Neural cell (in vitro differentiated cells): ENCODE measurements at regions not wholly inside any gene's neighbourhood (a gene's known extent, or its start where the extent isn't known, plus 50 kb on each side); places are given as distances from the start of the nearest gene placed in this dataset.

Source experiments
- CTCF ChIP-seq: fragments of 450-650 bp; IDR thresholded peaks from 2 replicates; pipeline ENCODE4 v1.5.1; 2014; ENCODE audit warnings: antibody characterized with exemption, mild to moderate bottlenecking, moderate library complexity; ENCODE audit not compliant: poor library complexity, severe bottlenecking
- EP300 ChIP-seq: fragments of 450-650 bp; conservative IDR thresholded peaks from 2 replicates; pipeline ENCODE4 v1.6.1; 2014; ENCODE audit warnings: antibody characterized with exemption, mild to moderate bottlenecking, moderate library complexity; ENCODE audit not compliant: poor library complexity, severe bottlenecking
- EZH2 ChIP-seq: fragments of 200-600, 300-800 bp; shearing (Covaris generic), sonication (generic); IDR thresholded peaks from 2 replicates; pipeline ENCODE4 v1.6.1; 2014; ENCODE audit warnings: antibody characterized with exemption, low read length, borderline replicate concordance, mild to moderate bottlenecking; ENCODE audit not compliant: insufficient read depth, poor library complexity, severe bottlenecking
- MXI1 ChIP-seq: fragments of 450-650 bp; conservative IDR thresholded peaks from 2 replicates; pipeline ENCODE4 v1.6.1; 2014; ENCODE audit warnings: antibody characterized with exemption, mild to moderate bottlenecking; ENCODE audit not compliant: poor library complexity, severe bottlenecking
- POLR2AphosphoS5 ChIP-seq: IDR thresholded peaks from 2 replicates; pipeline ENCODE4 v1.6.1; 2012
- RAD21 ChIP-seq: fragments of 450-650 bp; conservative IDR thresholded peaks from 2 replicates; pipeline ENCODE4 v1.6.1; 2014; ENCODE audit warnings: antibody characterized with exemption, mild to moderate bottlenecking, moderate library complexity
- REST ChIP-seq: IDR thresholded peaks from 2 replicates; pipeline ENCODE4 v1.6.1; 2012; ENCODE audit warnings: borderline replicate concordance

GRCh38 chr18:60847517-60847916 lies 474.9 kb upstream of the MC4R start:
- TF ChIP-seq CTCF (no peak), POLR2AphosphoS5 (no peak), REST (no peak), RAD21 (no peak), EP300 (no peak), EZH2 (no peak), MXI1 (no peak)
